Gastroesophageal sphincter (tissue), 4 donors: ENCODE measurements at regions not wholly inside any gene's neighbourhood (a gene's known extent, or its start where the extent isn't known, plus 50 kb on each side); places are given as distances from the start of the nearest gene placed in this dataset.

ENCODE experiments used
- ATAC-seq: fragments of 150-250 bp; one replicate; pipeline ENCODE4 v1.9.1; 2016; ENCODE audit warnings: mild to moderate bottlenecking, moderate library complexity
- H3K27ac ChIP-seq, 4 donors: fragments of 200-600 bp; sonication (generic) in 3 of 4; 1 replicate in 3 of 4; 2 replicates in 1 of 4; pipeline ENCODE4 v1.5.1; 2016 to 2019
- H3K27me3 ChIP-seq: fragments of 200-600 bp; sonication (generic); one replicate; pipeline ENCODE4 v1.5.1; 2019
- H3K36me3 ChIP-seq, 2 donors: fragments of 200-600 bp; sonication (generic); one replicate each; pipeline ENCODE4 v1.5.1; 2019; ENCODE audit warnings: control low read depth in 1 of 2
- H3K4me1 ChIP-seq, 3 donors: fragments of 200-600 bp; sonication (generic); 1 replicate in 2 of 3; 2 replicates in 1 of 3; pipeline ENCODE4 v1.5.1; 2016 to 2019; ENCODE audit warnings: control low read depth in 2 of 3
- H3K4me3 ChIP-seq, 2 donors: fragments of 200-600 bp; sonication (generic); one replicate each; pipeline ENCODE4 v1.5.1; 2019; ENCODE audit warnings: mild to moderate bottlenecking in 1 of 2, moderate library complexity in 1 of 2
- H3K9me3 ChIP-seq, 3 donors: fragments of 200-600 bp; sonication (generic); one replicate each; pipeline ENCODE4 v1.5.1; 2017 to 2019; ENCODE audit warnings: control low read depth in 2 of 3
- CTCF ChIP-seq, 4 experiments: fragments of 200-600 bp in 2 of 4; fragments of 450-650 bp in 2 of 4; sonication (generic) in 1 of 4; IDR thresholded peaks; one replicate each; pipeline ENCODE4 v1.5.1; 2017 to 2019; ENCODE audit warnings: antibody characterized with exemption in 4 of 4, mild to moderate bottlenecking in 2 of 4, moderate library complexity in 2 of 4
- EP300 ChIP-seq: sonication (generic); formaldehyde crosslinking; IDR thresholded peaks from one replicate; pipeline ENCODE4 v1.6.1; 2017; ENCODE audit warnings: antibody characterized with exemption, mild to moderate bottlenecking
- POLR2A ChIP-seq, 2 donors: fragments of 450-650 bp; IDR thresholded peaks; one replicate each; pipeline ENCODE4 v1.6.1; 2017; ENCODE audit warnings: antibody characterized with exemption in 2 of 2, mild to moderate bottlenecking in 2 of 2, moderate library complexity in 1 of 2
- POLR2AphosphoS5 ChIP-seq: sonication (generic); formaldehyde crosslinking; IDR thresholded peaks from one replicate; pipeline ENCODE4 v1.6.1; 2017; ENCODE audit warnings: antibody characterized with exemption
- WGBS, 2 donors: methylation state at CpG; one replicate each; pipeline ENCODE4 v1.1.5; 2018; ENCODE audit warnings: low coverage in 1 of 2; 5-methylcytosine and 5-hydroxymethylcytosine counted together

- Histone ChIP-seq H3K4me1 (no peaks in the 10 kb centered on the region), H3K36me3 (no peaks in the 10 kb centered on the region), H3K27me3 (no peaks in the 10 kb centered on the region), H3K9me3 (no peaks in the 10 kb centered on the region), H3K27ac (no peak overlapping the region), H3K4me3 (no peak overlapping the region)
- no peak for TF ChIP-seq POLR2A (IDR thresholded peaks at IDR 0.05)
- TF ChIP-seq POLR2AphosphoS5, result no peak
- no peak for TF ChIP-seq EP300
- no peak for TF ChIP-seq CTCF (IDR thresholded peaks at IDR 0.05)
- ATAC-seq, result no peak
- WGBS, 2 donors, result 97 to 100% methylated on average over 3 of the region's 3 CpGs
Observed at GRCh38 chr5:126251024-126251423, 172.2 kb upstream of the GRAMD2B start.

- no peak overlapping the region for H3K4me3 ChIP-seq
- 67 to 75% methylated on average over 1 of the region's 1 CpG for WGBS, 2 donors
- H3K9me3 ChIP-seq, result peaks cover 0 to 15% (median 0%) of the 10 kb centered on the region in 3 donors
- no peak overlapping the region for H3K27ac ChIP-seq
- H3K4me1 ChIP-seq, result no peaks in the 10 kb centered on the region
- no peaks in the 10 kb centered on the region for H3K27me3 ChIP-seq
- TF ChIP-seq EP300 (no peak), CTCF (IDR thresholded peaks at IDR 0.05) (no peak), POLR2A (IDR thresholded peaks at IDR 0.05) (no peak), POLR2AphosphoS5 (no peak)
- H3K36me3 ChIP-seq, result no peaks in the 10 kb centered on the region
- no peak for ATAC-seq
Observed at GRCh38 chr5:126253406-126253805, 169.8 kb upstream of the GRAMD2B start.

GRCh38 chr5:126263591-126264184 is 159.5 kb upstream of the GRAMD2B start:
- H3K36me3 ChIP-seq, result no peaks in the 10 kb centered on the region
- H3K4me3 ChIP-seq, result no peak overlapping the region
- H3K27ac ChIP-seq, result no peak overlapping the region
- TF ChIP-seq EP300, result no peak
- TF ChIP-seq CTCF (IDR thresholded peaks at IDR 0.05), result no peak
- TF ChIP-seq POLR2AphosphoS5, result no peak
- no peak for TF ChIP-seq POLR2A (IDR thresholded peaks at IDR 0.05)
- no peaks in the 10 kb centered on the region for H3K4me1 ChIP-seq
- peaks cover 0 to 22% (median 0%) of the 10 kb centered on the region in 3 donors for H3K9me3 ChIP-seq
- no peaks in the 10 kb centered on the region for H3K27me3 ChIP-seq
- WGBS, 2 donors, result 67 to 74% methylated on average over 4 to 5 of the region's 6 CpGs
- ATAC-seq, result no peak

GRCh38 chr5:126265917-126266316 is 157.3 kb upstream of the GRAMD2B start:
- H3K9me3 ChIP-seq, result peaks cover 0 to 12% (median 0%) of the 10 kb centered on the region in 3 donors
- no peak overlapping the region for H3K4me3 ChIP-seq
- no peak overlapping the region for H3K27ac ChIP-seq
- TF ChIP-seq CTCF (IDR thresholded peaks at IDR 0.05) (no peak), POLR2AphosphoS5 (no peak), POLR2A (IDR thresholded peaks at IDR 0.05) (no peak)
- H3K27me3 ChIP-seq, result no peaks in the 10 kb centered on the region
- WGBS, 2 donors, result 100% methylated on average over 1 of the region's 4 CpGs; no CpG with 5 or more reads in 1 of the 2 donors
- H3K36me3 ChIP-seq, result no peaks in the 10 kb centered on the region
- no peak for ATAC-seq
- no peaks in the 10 kb centered on the region for H3K4me1 ChIP-seq

GRCh38 chr5:126267438-126267837 is 155.8 kb upstream of the GRAMD2B start:
- Histone ChIP-seq H3K27me3 (no peaks in the 10 kb centered on the region), H3K9me3 (peaks cover 0 to under 1% (median 0%) of the 10 kb centered on the region in 3 donors)
- TF ChIP-seq POLR2AphosphoS5 (no peak), EP300 (no peak), CTCF (IDR thresholded peaks at IDR 0.05) (no peak), POLR2A (IDR thresholded peaks at IDR 0.05) (no peak)

More at GRCh38 chr5:126267438-126267837, 155.8 kb upstream of the GRAMD2B start:
- Histone ChIP-seq H3K4me3 (no peak overlapping the region), H3K4me1 (no peaks in the 10 kb centered on the region), H3K36me3 (no peaks in the 10 kb centered on the region), H3K27ac (no peak overlapping the region)
- ATAC-seq, result no peak
- 58 to 68% methylated on average over 3 to 4 of the region's 4 CpGs for WGBS, 2 donors
